PC-9 (cell line): ENCODE measurements at regions not wholly inside any gene's neighbourhood (a gene's known extent, or its start where the extent isn't known, plus 50 kb on each side); places are given as distances from the start of the nearest gene placed in this dataset.

Source experiments
- BruUV-seq: library from RNA; stranded (reverse); fragments of 400-500 nt; replicated peaks from 2 replicates; lab custom pipeline; 2021; lab: Mats Ljungman, UMichigan
- CTCF ChIA-PET: fragments of 300-600 bp; sonication (Branson Sonifier 250); formaldehyde crosslinking; loops from one replicate; lab custom pipeline; 2022; ENCODE audit warnings: antibody characterized with exemption; lab: Charles Lee
- POLR2A ChIA-PET: fragments of 300-600 bp; sonication (Branson Sonifier 250); formaldehyde crosslinking; loops from one replicate; lab custom pipeline; 2022; ENCODE audit warnings: antibody characterized with exemption; ENCODE audit not compliant: unreplicated experiment; lab: Charles Lee
- DNase-seq, 2 experiments: peaks; one replicate each; pipeline versions ENCODE4 v3.0.0 to v3.0.0-alpha.2; 2015 to 2022; ENCODE audit warnings: mixed read lengths in 1 of 2
- H2AFZ ChIP-seq: fragments of 200-600 bp; sonication (generic); 2 replicates; pipeline ENCODE4 v1.8.1; 2017; ENCODE audit warnings: antibody characterized with exemption
- H3F3A ChIP-seq: fragments of 200-600 bp; sonication (generic); 2 replicates; pipeline ENCODE4 v1.8.1; 2017; ENCODE audit warnings: antibody characterized with exemption, mild to moderate bottlenecking, low read depth; ENCODE audit not compliant: insufficient read depth
- H3K27ac ChIP-seq: fragments of 200-600 bp; sonication (generic); 2 replicates; pipeline ENCODE4 v1.6.1; 2016; ENCODE audit warnings: mixed run types
- H3K27me3 ChIP-seq: fragments of 200-600 bp; sonication (generic); 2 replicates; pipeline ENCODE4 v1.6.1; 2016; ENCODE audit warnings: low read depth, mixed run types; ENCODE audit not compliant: insufficient read depth
- H3K36me3 ChIP-seq: fragments of 200-600 bp; sonication (generic); 2 replicates; pipeline ENCODE4 v1.6.1; 2016; ENCODE audit warnings: low read depth, mixed run types
- H3K4me1 ChIP-seq: fragments of 200-600 bp; sonication (generic); replicated peaks from 2 replicates; pipeline ENCODE4 v1.6.1; 2016; ENCODE audit warnings: mixed run types; ENCODE audit not compliant: insufficient read depth
- H3K4me2 ChIP-seq: fragments of 200-600 bp; sonication (generic); 2 replicates; pipeline ENCODE4 v1.6.1; 2017; ENCODE audit warnings: mixed run types
- H3K4me3 ChIP-seq: fragments of 200-600 bp; sonication (generic); 2 replicates; pipeline ENCODE4 v1.6.1; 2016; ENCODE audit warnings: mixed run types
- H3K79me2 ChIP-seq: fragments of 200-600 bp; sonication (generic); 2 replicates; pipeline ENCODE4 v1.6.1; 2017; ENCODE audit warnings: low read depth, mixed run types
- H3K9me2 ChIP-seq: fragments of 200-600 bp; sonication (generic); 2 replicates; pipeline ENCODE4 v1.8.1; 2017; ENCODE audit warnings: mild to moderate bottlenecking; ENCODE audit not compliant: insufficient read depth
- H3K9me3 ChIP-seq: fragments of 200-600 bp; sonication (generic); 2 replicates; pipeline ENCODE4 v1.8.1; 2016; ENCODE audit warnings: low read depth; ENCODE audit not compliant: insufficient read depth
- H4K20me1 ChIP-seq: fragments of 200-600 bp; sonication (generic); 2 replicates; pipeline ENCODE4 v1.8.1; 2017; ENCODE audit not compliant: insufficient read depth
- CTCF ChIP-seq: fragments of 200-600 bp; sonication (generic); conservative IDR thresholded peaks from 2 replicates; pipeline ENCODE4 v1.6.1; 2017; ENCODE audit warnings: mixed run types, antibody characterized with exemption, mild to moderate bottlenecking, moderate library complexity
- EZH2 ChIP-seq: fragments of 200-600 bp; sonication (generic); IDR thresholded peaks from 2 replicates; pipeline ENCODE4 v1.8.0; 2017; ENCODE audit warnings: antibody characterized with exemption, low read depth
- intact Hi-C: fragments of 100-400 bp; cut with micrococcal nuclease; formaldehyde crosslinking; loops from one replicate; pipeline ENCODE4 v1.10.0; 2022; ENCODE audit not compliant: unreplicated experiment

- no peak overlapping the region for H2AFZ ChIP-seq
- H4K20me1 ChIP-seq, result no peaks in the 10 kb centered on the region
- H3K9me2 ChIP-seq, result no peaks in the 10 kb centered on the region
- peaks cover 4% of the 10 kb centered on the region; the same call in 1 of the 2 replicates for H3K9me3 ChIP-seq
- no TSS peak for BruUV-seq
- ChIA-PET CTCF (no interaction called here), POLR2A (no interaction called here)
- no peaks in the 10 kb centered on the region for H3F3A ChIP-seq
- H3K79me2 ChIP-seq, result no peaks in the 10 kb centered on the region
- H3K27ac ChIP-seq, result no peak overlapping the region
- no peak overlapping the region for H3K4me3 ChIP-seq
- no peaks in the 10 kb centered on the region for H3K4me1 ChIP-seq
- intact Hi-C loops, result no loop called here
- H3K36me3 ChIP-seq, result no peaks in the 10 kb centered on the region
- no peak for TF ChIP-seq EZH2
- peak; percentile 36 for TF ChIP-seq CTCF
- H3K27me3 ChIP-seq, result no peaks in the 10 kb centered on the region
- no peak overlapping the region for H3K4me2 ChIP-seq
- no peak for DNase-seq
Measured at GRCh38 chr18:71426441-71426840, 1117.7 kb downstream of the CBLN2 start.

GRCh38 chr18:71405169-71405809 is 1116.4 kb downstream of the SOCS6 start:
- no TSS peak for BruUV-seq
- H3K9me2 ChIP-seq, result no peaks in the 10 kb centered on the region
- no peaks in the 10 kb centered on the region for H3F3A ChIP-seq
- no peaks in the 10 kb centered on the region for H3K79me2 ChIP-seq
- H3K4me1 ChIP-seq, result no peaks in the 10 kb centered on the region
- no peak for TF ChIP-seq CTCF
- no peak for TF ChIP-seq EZH2
- POLR2A ChIA-PET, result no interaction called here
- intact Hi-C loops, result no loop called here
- no peaks in the 10 kb centered on the region for H3K9me3 ChIP-seq
- CTCF ChIA-PET, result no interaction called here
- no peaks in the 10 kb centered on the region for H4K20me1 ChIP-seq
- no peak overlapping the region for H2AFZ ChIP-seq
- H3K4me3 ChIP-seq, result no peak overlapping the region
- no peaks in the 10 kb centered on the region for H3K27me3 ChIP-seq
- no peaks in the 10 kb centered on the region for H3K36me3 ChIP-seq
- no peak for DNase-seq
- no peak overlapping the region for H3K4me2 ChIP-seq
- no peak overlapping the region for H3K27ac ChIP-seq

GRCh38 chr18:71403501-71403900 is 1114.7 kb downstream of the SOCS6 start:
- Histone ChIP-seq H3F3A (no peaks in the 10 kb centered on the region), H3K4me2 (no peak overlapping the region), H2AFZ (no peak overlapping the region), H3K4me3 (no peak overlapping the region), H3K9me3 (no peaks in the 10 kb centered on the region), H3K27me3 (no peaks in the 10 kb centered on the region), H4K20me1 (no peaks in the 10 kb centered on the region), H3K36me3 (no peaks in the 10 kb centered on the region), H3K27ac (no peak overlapping the region), H3K4me1 (no peaks in the 10 kb centered on the region), H3K79me2 (no peaks in the 10 kb centered on the region), H3K9me2 (no peaks in the 10 kb centered on the region)
- CTCF ChIA-PET, result no interaction called here
- no peak for DNase-seq
- intact Hi-C loops, result no loop called here
- TF ChIP-seq CTCF (no peak), EZH2 (no peak)
- POLR2A ChIA-PET, result no interaction called here
- BruUV-seq, result no TSS peak
